Mesothelial cell of epicardium (in vitro differentiated cells): ENCODE measurements at regions not wholly inside any gene's neighbourhood (a gene's known extent, or its start where the extent isn't known, plus 50 kb on each side); places are given as distances from the start of the nearest gene placed in this dataset.
"Not testable (repeated sequence)": the region's sequence is repeated elsewhere in the genome, so short reads cannot be mapped to it uniquely, and the experiment has no call there.

Experiments
- DNase-seq, 2 experiments: peaks; one replicate each; pipeline ENCODE4 v3.0.0; 2021; ENCODE audit warnings: low spot score in 2 of 2; ENCODE audit not compliant: unreplicated experiment in 2 of 2
- H3K27ac Mint-ChIP-seq: 2 replicates; pipeline ENCODE4 v1.8.0; 2021; ENCODE audit warnings: mixed read lengths
- H3K27me3 Mint-ChIP-seq: 2 replicates; pipeline ENCODE4 v1.8.0; 2021; ENCODE audit warnings: low read depth, mixed read lengths
- H3K36me3 Mint-ChIP-seq: 2 replicates; pipeline ENCODE4 v1.8.0; 2021; ENCODE audit warnings: mixed read lengths
- H3K4me1 Mint-ChIP-seq: 2 replicates; pipeline ENCODE4 v1.8.0; 2021; ENCODE audit warnings: mixed read lengths
- H3K4me3 Mint-ChIP-seq: 2 replicates; pipeline ENCODE4 v1.8.0; 2021; ENCODE audit warnings: mild to moderate bottlenecking, moderate library complexity, mixed read lengths
- H3K9me3 Mint-ChIP-seq: 2 replicates; pipeline ENCODE4 v1.8.0; 2021; ENCODE audit warnings: mixed read lengths
- CTCF ChIP-seq: fragments of 200-600 bp; sonication (generic); IDR thresholded peaks from one replicate; pipeline ENCODE4 v1.5.0; 2021; ENCODE audit warnings: antibody characterized with exemption; ENCODE audit not compliant: unreplicated experiment

- H3K36me3 Mint-ChIP-seq, result no peaks in the 10 kb centered on the region
- H3K27me3 Mint-ChIP-seq, result no peaks in the 10 kb centered on the region
- DNase-seq, result no peak
- H3K9me3 Mint-ChIP-seq, result peaks cover 32% of the 10 kb centered on the region
- no peak overlapping the region for H3K4me3 Mint-ChIP-seq
- no peak overlapping the region for H3K27ac Mint-ChIP-seq
- H3K4me1 Mint-ChIP-seq, result no peaks in the 10 kb centered on the region
- no peak for TF ChIP-seq CTCF
Measured at GRCh38 chr14:43665570-43666267, 841.4 kb downstream of the FSCB start.

- H3K4me1 Mint-ChIP-seq, DNase-seq, H3K27me3 Mint-ChIP-seq, H3K4me3 Mint-ChIP-seq, H3K36me3 Mint-ChIP-seq, H3K27ac Mint-ChIP-seq: not testable (repeated sequence)
- H3K9me3 Mint-ChIP-seq, result peaks cover 40% of the 10 kb centered on the region
Measured at GRCh38 chr14:43655194-43655593, 851.9 kb downstream of the FSCB start.

GRCh38 chr14:43651896-43652295 lies 855.2 kb downstream of the FSCB start:
- DNase-seq, result no peak
- no peak for TF ChIP-seq CTCF
- no peak overlapping the region for H3K4me3 Mint-ChIP-seq
- no peaks in the 10 kb centered on the region for H3K4me1 Mint-ChIP-seq
- H3K9me3 Mint-ChIP-seq, result peaks cover 40% of the 10 kb centered on the region
- H3K36me3 Mint-ChIP-seq, result no peaks in the 10 kb centered on the region
- H3K27ac Mint-ChIP-seq, result no peak overlapping the region
- no peaks in the 10 kb centered on the region for H3K27me3 Mint-ChIP-seq

- Mint-ChIP-seq H3K9me3 (peaks cover 35% of the 10 kb centered on the region), H3K4me3 (no peak overlapping the region), H3K27ac (no peak overlapping the region), H3K27me3 (no peaks in the 10 kb centered on the region), H3K36me3 (no peaks in the 10 kb centered on the region), H3K4me1 (no peaks in the 10 kb centered on the region)
- DNase-seq, result no peak
- TF ChIP-seq CTCF, result no peak
Measured at GRCh38 chr14:43651185-43651787, 855.8 kb downstream of the FSCB start.

- Mint-ChIP-seq H3K9me3 (peaks cover 39% of the 10 kb centered on the region), H3K4me1 (no peaks in the 10 kb centered on the region), H3K36me3 (no peaks in the 10 kb centered on the region), H3K4me3 (no peak overlapping the region), H3K27me3 (no peaks in the 10 kb centered on the region), H3K27ac (no peak overlapping the region)
- TF ChIP-seq CTCF, result no peak
- DNase-seq, result no peak
Measured at GRCh38 chr14:43649508-43649907, 857.6 kb downstream of the FSCB start.

GRCh38 chr14:43647302-43647701 lies 859.8 kb downstream of the FSCB start:
- Mint-ChIP-seq H3K27ac (no peak overlapping the region), H3K4me1 (no peaks in the 10 kb centered on the region), H3K36me3 (no peaks in the 10 kb centered on the region), H3K4me3 (no peak overlapping the region), H3K9me3 (peaks cover 17% of the 10 kb centered on the region), H3K27me3 (no peaks in the 10 kb centered on the region)
- DNase-seq, result no peak
- TF ChIP-seq CTCF, result no peak
